Neuronal stem cell (in vitro differentiated cells): ENCODE measurements at regions not wholly inside any gene's neighbourhood (a gene's known extent, or its start where the extent isn't known, plus 50 kb on each side); places are given as distances from the start of the nearest gene placed in this dataset.

Experiments
- DNase-seq: peaks from one replicate; pipeline ENCODE4 v3.0.0-alpha.2; 2013; ENCODE audit warnings: low spot score
- H2AFZ ChIP-seq: one replicate; pipeline ENCODE4 v1.6.1; 2013; ENCODE audit warnings: mild to moderate bottlenecking, low read length, inconsistent platforms
- H2AK5ac ChIP-seq: 2 replicates; pipeline ENCODE4 v1.6.1; 2013; ENCODE audit warnings: low read depth, mild to moderate bottlenecking, inconsistent platforms, low read length, moderate library complexity, mixed read lengths
- H2BK120ac ChIP-seq: 2 replicates; pipeline ENCODE4 v1.6.1; 2013; ENCODE audit warnings: low read depth, mild to moderate bottlenecking, inconsistent platforms, low read length, moderate library complexity, mixed read lengths
- H2BK12ac ChIP-seq: one replicate; pipeline ENCODE4 v1.6.1; 2013; ENCODE audit warnings: low read length, inconsistent platforms
- H2BK15ac ChIP-seq: 2 replicates; pipeline ENCODE4 v1.6.1; 2013; ENCODE audit warnings: mild to moderate bottlenecking, low read length, inconsistent platforms, mixed read lengths
- H2BK5ac ChIP-seq: one replicate; pipeline ENCODE4 v1.6.1; 2013; ENCODE audit warnings: inconsistent platforms, mild to moderate bottlenecking, low read length, moderate library complexity
- H3K14ac ChIP-seq: one replicate; pipeline ENCODE4 v1.6.1; 2013; ENCODE audit warnings: low read length, inconsistent platforms
- H3K18ac ChIP-seq: 2 replicates; pipeline ENCODE4 v1.6.1; 2013; ENCODE audit warnings: low read length, inconsistent platforms
- H3K23ac ChIP-seq: 2 replicates; pipeline ENCODE4 v1.6.1; 2013; ENCODE audit warnings: low read depth, mild to moderate bottlenecking, mixed read lengths, low read length, inconsistent platforms; ENCODE audit not compliant: poor library complexity
- H3K27ac ChIP-seq: replicated peaks from 3 replicates; pipeline ENCODE4 v1.5.1; 2013; ENCODE audit warnings: low read length, inconsistent platforms
- H3K27me3 ChIP-seq, 3 experiments: 2 replicates each; pipeline ENCODE4 v1.6.1; 2013; ENCODE audit warnings: low read length in 3 of 3, mild to moderate bottlenecking in 2 of 3, inconsistent platforms in 1 of 3, low read depth in 1 of 3, mixed read lengths in 1 of 3, moderate library complexity in 1 of 3; ENCODE audit not compliant: control insufficient read depth in 3 of 3, insufficient read depth in 3 of 3
- H3K36me3 ChIP-seq, 2 donors: replicated peaks in 1 of 2; 2 replicates each; pipeline ENCODE4 v1.6.1; 2013; ENCODE audit warnings: low read length in 2 of 2; ENCODE audit not compliant: control insufficient read depth in 2 of 2, insufficient read depth in 2 of 2
- H3K4ac ChIP-seq: 2 replicates; pipeline ENCODE4 v1.6.1; 2013; ENCODE audit warnings: inconsistent platforms, mild to moderate bottlenecking, low read length, moderate library complexity
- H3K4me1 ChIP-seq, 2 donors: 1 replicate in 1 of 2; 2 replicates in 1 of 2; pipeline ENCODE4 v1.6.1; 2013; ENCODE audit warnings: low read length in 2 of 2, low read depth in 1 of 2; ENCODE audit not compliant: control insufficient read depth in 2 of 2, insufficient read depth in 1 of 2
- H3K4me2 ChIP-seq: one replicate; pipeline ENCODE4 v1.6.1; 2013; ENCODE audit warnings: mild to moderate bottlenecking, low read length, inconsistent platforms; ENCODE audit not compliant: insufficient read depth, poor library complexity, severe bottlenecking
- H3K4me3 ChIP-seq, 2 donors: 2 replicates each; pipeline ENCODE4 v1.5.1; 2013; ENCODE audit warnings: low read length in 2 of 2, mild to moderate bottlenecking in 2 of 2, inconsistent platforms in 1 of 2, moderate library complexity in 1 of 2
- H3K79me1 ChIP-seq: one replicate; pipeline ENCODE4 v1.6.1; 2013; ENCODE audit warnings: low read depth, mild to moderate bottlenecking, inconsistent platforms, low read length, moderate library complexity
- H3K9ac ChIP-seq: one replicate; pipeline ENCODE4 v1.6.1; 2013; ENCODE audit warnings: mild to moderate bottlenecking, low read depth, low read length, inconsistent platforms; ENCODE audit not compliant: poor library complexity
- H3K9me3 ChIP-seq, 2 donors: replicated peaks in 1 of 2; 2 replicates each; pipeline versions ENCODE3 to v1.6.1; 2013; ENCODE audit warnings: low read length in 2 of 2, mild to moderate bottlenecking in 2 of 2, inconsistent platforms in 1 of 2, low read depth in 1 of 2, mixed read lengths in 1 of 2, moderate library complexity in 1 of 2; ENCODE audit not compliant: control insufficient read depth in 2 of 2, insufficient read depth in 1 of 2
- H4K8ac ChIP-seq: one replicate; pipeline ENCODE4 v1.6.1; 2013; ENCODE audit warnings: low read depth, mild to moderate bottlenecking, inconsistent platforms, low read length, moderate library complexity
- H4K91ac ChIP-seq: one replicate; pipeline ENCODE4 v1.6.1; 2013; ENCODE audit warnings: low read length, low read depth, mild to moderate bottlenecking, inconsistent platforms; ENCODE audit not compliant: poor library complexity
- WGBS, 2 donors: extraction: QIAGEN DNeasy Blood & Tissue Kit; methylation state at CpG; one replicate each; pipeline ENCODE4 v1.1.7; 2013; ENCODE audit warnings: missing lambda C conversion rate in 2 of 2, mixed read lengths in 1 of 2; ENCODE audit not compliant: insufficient read length in 2 of 2, insufficient replicate concordance in 1 of 2; ENCODE audit errors: extremely low coverage in 2 of 2; 5-methylcytosine and 5-hydroxymethylcytosine counted together

DNA sequence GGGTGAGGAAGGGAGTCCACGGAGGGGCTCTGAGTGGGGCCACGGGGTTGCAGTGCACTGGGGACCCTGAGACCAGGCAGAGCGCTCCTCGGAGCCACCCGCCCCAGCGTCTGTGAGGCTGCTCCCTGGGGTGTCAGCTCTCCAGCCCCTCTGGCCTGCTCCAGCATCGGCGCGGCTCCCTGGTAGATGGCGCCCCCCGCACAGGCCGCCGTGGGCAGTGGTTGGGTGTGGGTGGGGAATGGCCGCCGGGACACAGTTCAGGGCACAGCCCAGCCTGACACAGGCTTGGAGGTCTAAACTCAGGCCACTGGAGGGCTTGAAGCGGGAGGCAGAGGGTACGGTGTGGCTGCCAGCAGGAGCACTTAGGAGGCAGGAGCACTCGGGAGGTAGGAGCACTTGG, 222.6 kb upstream of the PPP2R2D start:
- peaks cover 0 to 4% (median 0%) of the 10 kb centered on the region in 3 experiments for H3K27me3 ChIP-seq
- no CpG with 5 or more reads among the region's 18 CpGs for WGBS, 2 donors
- H3K23ac ChIP-seq, result peak overlapping the region; percentile 18
- H3K4ac ChIP-seq, result no peak overlapping the region
- H3K36me3 ChIP-seq, result no peaks in the 10 kb centered on the region
- H2BK12ac ChIP-seq, result peak overlapping the region; percentile 96
- peak overlapping the region; percentile 95 for H3K18ac ChIP-seq
- H3K27ac ChIP-seq, result no peak overlapping the region
- H2AFZ ChIP-seq, result no peak overlapping the region
- no peak overlapping the region for H3K4me2 ChIP-seq
- H4K91ac ChIP-seq, result no peak overlapping the region
- peak overlapping the region; percentile 44 for H3K14ac ChIP-seq
- no peak for DNase-seq
- H3K79me1 ChIP-seq, result no peaks in the 10 kb centered on the region
- no peak overlapping the region for H4K8ac ChIP-seq
- H2BK5ac ChIP-seq, result peak overlapping the region; percentile 79
- H3K4me1 ChIP-seq, result peaks cover 15 to 22% of the 10 kb centered on the region in 2 donors
- H3K4me3 ChIP-seq, result no peak overlapping the region
- H3K9ac ChIP-seq, result no peak overlapping the region
- H3K9me3 ChIP-seq, result peaks cover 2 to 6% of the 10 kb centered on the region in 2 donors
- H2BK120ac ChIP-seq, result peak overlapping the region; percentile 58
- peak overlapping the region; percentile 95 for H2BK15ac ChIP-seq
- peak overlapping the region; percentile 93 for H2AK5ac ChIP-seq

DNA sequence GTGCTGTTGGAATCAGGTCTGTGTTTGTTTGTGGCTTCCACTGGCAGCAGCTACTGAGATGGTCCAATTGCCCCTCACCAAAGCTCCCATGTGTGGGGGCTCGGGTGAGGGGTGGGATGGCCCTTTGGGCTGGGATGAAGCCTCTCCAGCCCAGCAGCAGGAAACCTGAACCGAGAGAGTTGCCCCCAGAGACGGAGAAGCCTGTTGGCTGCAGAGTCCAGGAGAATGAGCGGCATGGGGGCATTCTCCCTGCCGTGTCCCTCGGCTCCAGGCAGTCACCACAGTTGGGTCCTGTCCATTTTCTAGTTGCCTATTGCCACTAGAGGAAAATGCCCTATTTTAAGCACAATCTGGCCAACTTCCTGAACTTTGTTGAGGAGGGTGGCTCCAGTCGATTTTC, 222.2 kb upstream of the PPP2R2D start:
- H2AFZ ChIP-seq, result no peak overlapping the region
- WGBS, 2 donors, result no CpG with 5 or more reads among the region's 7 CpGs
- no peak overlapping the region for H4K8ac ChIP-seq
- no peak overlapping the region for H3K27ac ChIP-seq
- peak overlapping the region; percentile 96 for H2BK12ac ChIP-seq
- peak overlapping the region; percentile 95 for H3K18ac ChIP-seq
- peaks cover 0 to 4% (median 0%) of the 10 kb centered on the region in 3 experiments for H3K27me3 ChIP-seq
- H3K14ac ChIP-seq, result peak overlapping the region; percentile 44
- H3K4me3 ChIP-seq, result no peak overlapping the region
- no peak for DNase-seq
- peaks cover 15 to 23% of the 10 kb centered on the region in 2 donors for H3K4me1 ChIP-seq
- H2BK5ac ChIP-seq, result peak overlapping the region; percentile 79
- H3K4me2 ChIP-seq, result no peak overlapping the region
- no peak overlapping the region for H4K91ac ChIP-seq
- peak overlapping the region; percentile 95 for H2BK15ac ChIP-seq
- no peaks in the 10 kb centered on the region for H3K36me3 ChIP-seq
- peaks cover 0 to 6% of the 10 kb centered on the region in 2 donors for H3K9me3 ChIP-seq
- H2BK120ac ChIP-seq, result no peak overlapping the region
- H3K23ac ChIP-seq, result no peak overlapping the region
- H3K4ac ChIP-seq, result no peak overlapping the region
- H3K9ac ChIP-seq, result no peak overlapping the region
- peak overlapping the region; percentile 93 for H2AK5ac ChIP-seq
- H3K79me1 ChIP-seq, result no peaks in the 10 kb centered on the region

DNA sequence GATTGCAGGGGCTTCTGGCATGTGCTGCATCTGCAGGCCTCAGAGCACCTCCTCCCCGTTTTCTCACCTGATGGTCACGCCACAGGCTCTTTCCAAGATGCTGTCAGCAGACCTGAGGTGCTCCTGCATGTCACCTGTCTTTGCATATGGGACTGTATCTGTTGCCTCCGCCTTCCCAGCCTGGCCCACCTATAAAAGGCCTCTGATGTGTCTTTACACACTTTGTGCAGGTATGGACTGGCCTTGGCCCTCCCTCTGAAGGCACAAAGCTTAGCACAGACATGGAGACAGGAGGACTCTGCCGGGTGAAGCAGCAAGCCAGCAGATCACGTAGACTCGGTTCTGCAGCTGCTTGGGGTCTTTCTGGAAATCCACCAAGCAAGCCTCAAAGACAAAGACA, 220.9 kb upstream of the PPP2R2D start:
- Histone ChIP-seq H3K27ac (no peak overlapping the region), H4K8ac (no peak overlapping the region), H2AFZ (no peak overlapping the region), H3K23ac (no peak overlapping the region), H2AK5ac (no peak overlapping the region), H3K27me3 (peaks cover 0 to 4% (median 0%) of the 10 kb centered on the region in 3 experiments), H3K36me3 (no peaks in the 10 kb centered on the region), H2BK5ac (no peak overlapping the region), H3K4ac (no peak overlapping the region), H3K14ac (no peak overlapping the region), H3K4me3 (no peak overlapping the region), H3K9ac (no peak overlapping the region), H3K9me3 (peaks cover 0 to 4% of the 10 kb centered on the region in 2 donors), H3K79me1 (no peaks in the 10 kb centered on the region), H2BK12ac (no peak overlapping the region), H3K18ac (peak overlapping the region; percentile 57), H2BK120ac (no peak overlapping the region), H3K4me2 (no peak overlapping the region), H3K4me1 (peaks cover 15 to 25% of the 10 kb centered on the region in 2 donors), H4K91ac (no peak overlapping the region), H2BK15ac (peak overlapping the region; percentile 18)
- no CpG with 5 or more reads among the region's 6 CpGs for WGBS, 2 donors
- no peak for DNase-seq

DNA sequence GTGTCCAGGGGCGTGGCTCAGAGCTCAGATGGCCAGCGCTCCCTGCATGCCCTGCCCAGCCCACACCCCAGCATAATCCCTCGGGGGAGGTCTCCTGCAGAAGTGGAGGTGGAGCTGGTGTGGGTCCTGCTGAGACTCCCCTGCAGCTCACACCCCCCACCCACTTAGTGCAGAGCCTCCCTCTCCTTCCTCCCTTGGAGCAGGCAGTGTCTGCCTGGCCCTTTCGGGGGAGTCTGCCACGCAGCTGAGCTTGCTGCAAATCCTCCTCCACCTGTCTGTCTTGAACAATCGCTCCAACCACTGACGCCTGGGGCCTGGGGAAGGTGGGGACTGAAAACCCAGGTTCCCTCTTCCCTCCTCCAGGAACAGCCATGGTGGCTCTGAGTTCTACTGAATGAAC, 219.7 kb upstream of the PPP2R2D start:
- Histone ChIP-seq H3K18ac (no peak overlapping the region), H3K9me3 (no peaks in the 10 kb centered on the region), H3K4ac (peak overlapping the region; percentile 31), H2BK120ac (no peak overlapping the region), H3K23ac (no peak overlapping the region), H3K9ac (peak overlapping the region; percentile 80), H4K8ac (no peak overlapping the region), H3K4me3 (no peak overlapping the region), H3K4me2 (no peak overlapping the region), H2BK5ac (peak overlapping the region; percentile 56), H4K91ac (no peak overlapping the region), H3K4me1 (peaks cover 15 to 21% of the 10 kb centered on the region in 2 donors), H2BK12ac (no peak overlapping the region), H2AK5ac (peak overlapping the region; percentile 59), H2AFZ (no peak overlapping the region), H3K36me3 (no peaks in the 10 kb centered on the region), H2BK15ac (peak overlapping the region; percentile 13), H3K14ac (no peak overlapping the region), H3K79me1 (no peaks in the 10 kb centered on the region), H3K27ac (no peak overlapping the region), H3K27me3 (peaks cover 0 to 7% (median 0%) of the 10 kb centered on the region in 3 experiments)
- no CpG with 5 or more reads among the region's 7 CpGs for WGBS, 2 donors
- DNase-seq, result no peak
